ENCODE measurements at regions not wholly inside any gene's neighbourhood (a gene's known extent, or its start where the extent isn't known, plus 50 kb on each side); places are given as distances from the start of the nearest gene placed in this dataset.

DNA sequence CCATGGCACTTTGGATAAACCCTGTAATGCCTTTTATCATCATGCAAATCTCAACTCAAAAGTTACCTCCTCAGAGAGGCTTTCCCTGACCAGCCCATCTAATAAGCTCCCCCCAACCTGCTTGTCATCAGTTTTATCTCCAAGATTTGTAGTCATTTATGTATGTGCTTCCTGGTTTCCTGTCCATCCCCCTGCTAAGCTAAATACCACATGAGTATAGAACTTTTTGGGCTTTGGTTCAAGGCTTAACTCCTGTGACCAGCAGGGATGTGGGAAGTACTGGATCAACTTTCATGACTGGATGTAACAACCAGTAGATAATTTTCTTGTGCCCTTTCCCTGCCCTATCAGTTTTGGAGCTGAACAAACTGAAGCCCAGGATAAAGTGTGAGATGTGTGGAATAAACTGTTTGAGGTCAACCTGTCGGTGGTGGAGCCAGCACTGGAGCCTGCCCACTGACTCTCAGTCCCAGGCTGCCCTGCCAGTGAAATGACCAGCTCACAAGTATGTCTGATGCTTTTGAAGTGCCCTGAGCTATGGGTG, 148.6 kb downstream of the CYP26A1 start:
- Histone ChIP-seq H4K20me1 (ENCODE audit: insufficient read depth, low read length) (no peaks in the 10 kb centered on the region), H3K9me3 (ENCODE audit: low read length) (no peaks in the 10 kb centered on the region), H3K4me1 (ENCODE audit: insufficient read depth, low read length, poor library complexity, severe bottlenecking) (no peaks in the 10 kb centered on the region), H3K9me2 (ENCODE audit: insufficient read depth, low read length) (no peaks in the 10 kb centered on the region), H3K4me3 (ENCODE audit: low read depth, low read length, poor library complexity, severe bottlenecking) (no peak overlapping the region), H3K27ac (ENCODE audit: low read depth, low read length, poor library complexity, severe bottlenecking) (no peak overlapping the region), H3K79me2 (ENCODE audit: insufficient read depth, low read depth, low read length) (no peaks in the 10 kb centered on the region), H3K4me2 (ENCODE audit: low read length) (no peak overlapping the region), H2AFZ (ENCODE audit: low read length) (no peak overlapping the region), H3K36me3 (ENCODE audit: insufficient read depth, low read length) (no peaks in the 10 kb centered on the region)
- DNase-seq (ENCODE audit: low spot score), result no peak
- POLR2A ChIA-PET, result interaction anchor here (0.6 kb wide), 2 partner anchors 24 to 734 kb away, joined by 3 read pairs; no protein-coding TSS in a partner anchor
- no TSS peak for BruUV-seq (replicated peaks)
- CTCF ChIA-PET (ENCODE audit: unreplicated experiment), result no interaction called here
- intact Hi-C loops (cut with micrococcal nuclease; ENCODE audit: unreplicated experiment), result no loop called here
- no peak for TF ChIP-seq EZH2phosphoT487 (IDR thresholded peaks at IDR 0.05; ENCODE audit: borderline replicate concordance, low read depth, low read length)
- TF ChIP-seq, protein P1, sequence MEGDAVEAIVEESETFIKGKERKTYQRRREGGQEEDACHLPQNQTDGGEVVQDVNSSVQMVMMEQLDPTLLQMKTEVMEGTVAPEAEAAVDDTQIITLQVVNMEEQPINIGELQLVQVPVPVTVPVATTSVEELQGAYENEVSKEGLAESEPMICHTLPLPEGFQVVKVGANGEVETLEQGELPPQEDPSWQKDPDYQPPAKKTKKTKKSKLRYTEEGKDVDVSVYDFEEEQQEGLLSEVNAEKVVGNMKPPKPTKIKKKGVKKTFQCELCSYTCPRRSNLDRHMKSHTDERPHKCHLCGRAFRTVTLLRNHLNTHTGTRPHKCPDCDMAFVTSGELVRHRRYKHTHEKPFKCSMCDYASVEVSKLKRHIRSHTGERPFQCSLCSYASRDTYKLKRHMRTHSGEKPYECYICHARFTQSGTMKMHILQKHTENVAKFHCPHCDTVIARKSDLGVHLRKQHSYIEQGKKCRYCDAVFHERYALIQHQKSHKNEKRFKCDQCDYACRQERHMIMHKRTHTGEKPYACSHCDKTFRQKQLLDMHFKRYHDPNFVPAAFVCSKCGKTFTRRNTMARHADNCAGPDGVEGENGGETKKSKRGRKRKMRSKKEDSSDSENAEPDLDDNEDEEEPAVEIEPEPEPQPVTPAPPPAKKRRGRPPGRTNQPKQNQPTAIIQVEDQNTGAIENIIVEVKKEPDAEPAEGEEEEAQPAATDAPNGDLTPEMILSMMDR (conservative IDR thresholded peaks at IDR 0.05; ENCODE audit: low read length), result no peak

DNA sequence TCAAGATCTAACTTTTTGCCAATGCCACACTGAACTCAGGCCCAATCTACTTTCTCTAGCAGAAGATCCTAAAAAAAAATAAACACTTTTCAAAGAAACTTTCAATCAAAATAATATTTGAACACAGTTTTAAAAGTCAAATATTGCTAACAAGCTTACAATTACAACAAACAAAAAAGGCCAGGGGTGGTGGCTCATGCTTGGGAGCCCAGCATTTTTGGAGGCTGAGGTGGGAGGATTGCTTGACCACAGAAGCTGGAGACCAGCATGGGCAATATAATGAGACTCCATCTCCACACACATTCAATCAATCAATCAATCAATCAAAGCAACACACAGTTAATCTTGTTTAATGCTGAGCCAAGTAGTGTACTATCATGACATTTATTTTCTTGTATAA, 149.2 kb downstream of the CYP26A1 start:
- Histone ChIP-seq H4K20me1 (ENCODE audit: insufficient read depth, low read length) (no peaks in the 10 kb centered on the region), H3K4me1 (ENCODE audit: insufficient read depth, low read length, poor library complexity, severe bottlenecking) (no peaks in the 10 kb centered on the region), H3K9me2 (ENCODE audit: insufficient read depth, low read length) (no peaks in the 10 kb centered on the region), H3K36me3 (ENCODE audit: insufficient read depth, low read length) (no peaks in the 10 kb centered on the region), H3K79me2 (ENCODE audit: insufficient read depth, low read depth, low read length) (no peaks in the 10 kb centered on the region), H2AFZ (ENCODE audit: low read length) (no peak overlapping the region), H3K9me3 (ENCODE audit: low read length) (no peaks in the 10 kb centered on the region), H3K4me2 (ENCODE audit: low read length) (no peak overlapping the region), H3K4me3 (ENCODE audit: low read depth, low read length, poor library complexity, severe bottlenecking) (no peak overlapping the region), H3K27ac (ENCODE audit: low read depth, low read length, poor library complexity, severe bottlenecking) (no peak overlapping the region)
- intact Hi-C loops (cut with micrococcal nuclease; ENCODE audit: unreplicated experiment), result no loop called here
- BruUV-seq (replicated peaks), result no TSS peak
- TF ChIP-seq, protein P1 (conservative IDR thresholded peaks at IDR 0.05; ENCODE audit: low read length), result no peak
- TF ChIP-seq EZH2phosphoT487 (IDR thresholded peaks at IDR 0.05; ENCODE audit: borderline replicate concordance, low read depth, low read length), result no peak
- ChIA-PET POLR2A (interaction anchor here (0.6 kb wide), 2 partner anchors 23 to 733 kb away, joined by 3 read pairs; no protein-coding TSS in a partner anchor), CTCF (ENCODE audit: unreplicated experiment) (no interaction called here)
- DNase-seq (ENCODE audit: low spot score), result no peak

DNA sequence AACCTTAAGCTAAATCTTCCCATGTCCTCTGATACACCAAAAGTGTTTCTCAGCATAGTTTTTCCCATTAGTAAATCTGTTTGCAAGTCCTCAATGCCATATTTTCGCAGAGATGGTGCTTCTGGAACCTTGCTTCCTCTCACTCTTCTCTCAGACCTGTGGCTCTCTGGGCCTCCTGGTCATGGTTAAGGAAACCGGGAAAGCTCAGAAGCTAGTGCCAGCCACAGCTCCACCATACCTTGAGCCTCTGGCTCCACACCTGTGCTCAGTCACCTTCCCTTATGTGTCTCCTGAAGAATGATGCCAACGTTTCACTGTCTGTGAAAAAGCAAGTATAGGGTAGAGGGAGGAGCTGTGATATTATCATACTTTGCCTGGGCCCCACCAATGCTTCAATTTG, 149.6 kb downstream of the CYP26A1 start:
- Histone ChIP-seq H2AFZ (ENCODE audit: low read length) (no peak overlapping the region), H3K4me2 (ENCODE audit: low read length) (no peak overlapping the region), H4K20me1 (ENCODE audit: insufficient read depth, low read length) (no peaks in the 10 kb centered on the region), H3K9me2 (ENCODE audit: insufficient read depth, low read length) (no peaks in the 10 kb centered on the region), H3K4me3 (ENCODE audit: low read depth, low read length, poor library complexity, severe bottlenecking) (no peak overlapping the region), H3K27ac (ENCODE audit: low read depth, low read length, poor library complexity, severe bottlenecking) (no peak overlapping the region), H3K36me3 (ENCODE audit: insufficient read depth, low read length) (no peaks in the 10 kb centered on the region), H3K4me1 (ENCODE audit: insufficient read depth, low read length, poor library complexity, severe bottlenecking) (no peaks in the 10 kb centered on the region), H3K79me2 (ENCODE audit: insufficient read depth, low read depth, low read length) (no peaks in the 10 kb centered on the region), H3K9me3 (ENCODE audit: low read length) (no peaks in the 10 kb centered on the region)
- ChIA-PET POLR2A (interaction anchor here (0.6 kb wide), 1 partner anchor 23 kb away, joined by 3 read pairs; no protein-coding TSS in a partner anchor), CTCF (ENCODE audit: unreplicated experiment) (no interaction called here)
- TF ChIP-seq, protein P1 (conservative IDR thresholded peaks at IDR 0.05; ENCODE audit: low read length), result no peak
- no peak for TF ChIP-seq EZH2phosphoT487 (IDR thresholded peaks at IDR 0.05; ENCODE audit: borderline replicate concordance, low read depth, low read length)
- no TSS peak for BruUV-seq (replicated peaks)
- DNase-seq (ENCODE audit: low spot score), result no peak
- intact Hi-C loops (cut with micrococcal nuclease; ENCODE audit: unreplicated experiment), result no loop called here

All from OCI-LY7 (cell line).